ENCODE measurements at regions not wholly inside any gene's neighbourhood (a gene's known extent, or its start where the extent isn't known, plus 50 kb on each side); places are given as distances from the start of the nearest gene placed in this dataset.

DNA sequence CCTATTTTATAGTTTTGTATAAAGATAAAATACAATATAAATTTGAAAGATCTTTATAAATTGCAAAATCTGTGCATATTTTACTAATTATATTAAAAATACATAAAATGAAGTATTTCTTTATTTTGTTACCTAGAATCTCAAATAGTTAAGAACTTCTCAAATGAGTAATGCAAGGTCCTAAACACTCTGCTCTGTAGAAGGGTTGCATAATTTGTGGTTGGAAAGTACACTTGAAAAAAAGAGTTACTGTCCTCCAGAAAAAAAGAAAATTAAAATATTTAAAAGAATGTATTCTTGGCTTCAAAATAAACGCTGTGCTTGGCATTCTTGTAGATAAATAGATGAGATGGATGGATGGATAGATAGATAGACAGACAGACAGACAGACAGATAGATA is 428.8 kb upstream of the CDH6 start:
- DNase-seq (ENCODE audit: low spot score) = no peak
- TF ChIP-seq, protein P1, sequence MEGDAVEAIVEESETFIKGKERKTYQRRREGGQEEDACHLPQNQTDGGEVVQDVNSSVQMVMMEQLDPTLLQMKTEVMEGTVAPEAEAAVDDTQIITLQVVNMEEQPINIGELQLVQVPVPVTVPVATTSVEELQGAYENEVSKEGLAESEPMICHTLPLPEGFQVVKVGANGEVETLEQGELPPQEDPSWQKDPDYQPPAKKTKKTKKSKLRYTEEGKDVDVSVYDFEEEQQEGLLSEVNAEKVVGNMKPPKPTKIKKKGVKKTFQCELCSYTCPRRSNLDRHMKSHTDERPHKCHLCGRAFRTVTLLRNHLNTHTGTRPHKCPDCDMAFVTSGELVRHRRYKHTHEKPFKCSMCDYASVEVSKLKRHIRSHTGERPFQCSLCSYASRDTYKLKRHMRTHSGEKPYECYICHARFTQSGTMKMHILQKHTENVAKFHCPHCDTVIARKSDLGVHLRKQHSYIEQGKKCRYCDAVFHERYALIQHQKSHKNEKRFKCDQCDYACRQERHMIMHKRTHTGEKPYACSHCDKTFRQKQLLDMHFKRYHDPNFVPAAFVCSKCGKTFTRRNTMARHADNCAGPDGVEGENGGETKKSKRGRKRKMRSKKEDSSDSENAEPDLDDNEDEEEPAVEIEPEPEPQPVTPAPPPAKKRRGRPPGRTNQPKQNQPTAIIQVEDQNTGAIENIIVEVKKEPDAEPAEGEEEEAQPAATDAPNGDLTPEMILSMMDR (IDR thresholded peaks at IDR 0.05; ENCODE audit: extremely low read depth, insufficient read depth, missing control alignments) = no peak
- in situ Hi-C loops (cut with MboI; ENCODE audit: low pct_unique_long_range_greater_than_20kb, low sequenced_read_pairs, unreplicated experiment) = no loop called here

DNA sequence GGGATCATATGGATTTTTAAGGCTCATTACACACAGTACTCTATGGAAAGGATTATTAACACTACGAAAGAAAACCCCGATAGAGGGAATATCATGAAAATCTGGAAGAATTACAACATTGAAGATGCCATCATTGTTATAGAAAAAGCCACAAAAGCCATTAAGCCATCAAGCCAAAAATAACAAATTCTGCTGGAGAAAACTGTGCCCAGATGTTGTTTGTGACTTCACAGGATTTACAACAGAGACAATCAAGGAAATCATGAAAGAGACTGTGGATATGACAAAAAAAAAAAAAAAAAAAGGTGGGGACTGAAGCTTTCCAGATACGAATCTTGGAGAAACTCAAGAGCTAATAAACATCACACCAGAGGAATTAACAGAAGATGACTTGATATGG is 433.8 kb upstream of the CDH6 start:
- TF ChIP-seq, protein P1 (IDR thresholded peaks at IDR 0.05; ENCODE audit: extremely low read depth, insufficient read depth, missing control alignments) = no peak
- DNase-seq (ENCODE audit: low spot score) = no peak
- in situ Hi-C loops (cut with MboI; ENCODE audit: low pct_unique_long_range_greater_than_20kb, low sequenced_read_pairs, unreplicated experiment) = no loop called here

GRCh38 chr5:30752015-30752414 is 441.5 kb upstream of the CDH6 start:
- in situ Hi-C loops (cut with MboI; ENCODE audit: low pct_unique_long_range_greater_than_20kb, low sequenced_read_pairs, unreplicated experiment) = no loop called here
- TF ChIP-seq, protein P1 (IDR thresholded peaks at IDR 0.05; ENCODE audit: extremely low read depth, insufficient read depth, missing control alignments) = no peak
- no peak for DNase-seq (ENCODE audit: low spot score)

DNA sequence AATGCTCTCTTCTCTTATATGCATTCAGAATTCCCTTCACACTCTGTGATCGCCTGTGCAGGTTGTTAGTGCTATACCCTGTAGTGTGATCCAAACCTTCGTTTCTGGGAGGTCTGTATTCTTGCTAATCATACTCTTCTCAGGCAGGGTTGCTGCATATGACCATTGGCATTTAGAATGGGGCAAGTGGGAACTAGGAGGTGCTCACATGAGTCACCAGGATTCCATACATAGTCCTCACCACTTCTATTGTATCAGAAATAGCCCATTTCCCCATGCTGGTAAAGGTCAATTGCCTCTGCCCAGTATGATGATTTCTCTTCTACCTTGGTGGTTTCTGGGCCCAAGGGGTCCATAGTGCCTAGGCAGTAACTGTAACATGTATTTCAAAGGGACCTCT is 443.5 kb upstream of the CDH6 start:
- in situ Hi-C loops (cut with MboI; ENCODE audit: low pct_unique_long_range_greater_than_20kb, low sequenced_read_pairs, unreplicated experiment) = no loop called here
- TF ChIP-seq, protein P1 (IDR thresholded peaks at IDR 0.05; ENCODE audit: extremely low read depth, insufficient read depth, missing control alignments) = no peak
- DNase-seq (ENCODE audit: low spot score) = no peak

- no peak for DNase-seq (ENCODE audit: low spot score)
- in situ Hi-C loops (cut with MboI; ENCODE audit: low pct_unique_long_range_greater_than_20kb, low sequenced_read_pairs, unreplicated experiment) = no loop called here
- TF ChIP-seq, protein P1 (IDR thresholded peaks at IDR 0.05; ENCODE audit: extremely low read depth, insufficient read depth, missing control alignments) = no peak
Observed at GRCh38 chr5:30747412-30747811, 446.1 kb upstream of the CDH6 start.

DNA sequence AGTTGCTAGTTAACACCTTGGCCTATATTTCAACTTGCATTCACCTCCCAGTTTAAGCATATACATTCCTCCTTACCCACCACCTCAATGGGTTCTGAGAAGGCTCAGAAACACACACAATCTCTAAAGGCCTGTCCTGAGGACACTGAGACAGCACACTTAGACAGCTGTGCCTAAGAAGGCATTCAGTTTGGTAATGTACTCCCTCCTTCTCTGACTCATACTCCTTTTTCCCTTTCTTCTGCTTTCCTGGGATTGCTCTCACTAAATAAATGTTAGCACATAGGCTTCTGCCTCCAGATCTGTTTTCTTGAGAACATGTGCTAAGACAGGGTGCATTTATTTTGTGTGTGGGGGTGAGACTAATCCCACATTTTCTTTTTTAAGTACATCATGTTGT is 456.8 kb upstream of the CDH6 start:
- DNase-seq (ENCODE audit: low spot score) = no peak
- in situ Hi-C loops (cut with MboI; ENCODE audit: low pct_unique_long_range_greater_than_20kb, low sequenced_read_pairs, unreplicated experiment) = no loop called here
- TF ChIP-seq, protein P1 (IDR thresholded peaks at IDR 0.05; ENCODE audit: extremely low read depth, insufficient read depth, missing control alignments) = no peak

DNA sequence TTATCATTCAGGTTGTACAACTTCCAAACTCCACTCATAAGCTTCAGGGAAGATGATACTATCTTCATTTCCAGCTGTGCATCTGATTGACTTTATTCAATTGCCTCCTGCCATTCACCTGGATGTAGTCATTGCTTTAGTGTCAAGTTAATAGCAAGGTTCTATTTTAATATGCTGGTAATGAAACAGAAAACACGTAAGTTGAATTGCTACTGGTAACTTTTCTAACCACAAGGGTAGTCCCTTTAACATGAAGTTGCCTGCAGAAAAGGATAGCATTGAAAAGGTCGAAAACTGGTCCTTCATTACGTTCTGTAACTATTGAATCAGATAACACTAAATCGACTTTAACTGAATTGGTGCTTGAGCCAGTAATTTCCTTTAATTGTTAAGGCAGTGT is 459.4 kb upstream of the CDH6 start:
- in situ Hi-C loops (cut with MboI; ENCODE audit: low pct_unique_long_range_greater_than_20kb, low sequenced_read_pairs, unreplicated experiment) = no loop called here
- DNase-seq (ENCODE audit: low spot score) = no peak
- TF ChIP-seq, protein P1 (IDR thresholded peaks at IDR 0.05; ENCODE audit: extremely low read depth, insufficient read depth, missing control alignments) = no peak
